ENCODE measurements at regions not wholly inside any gene's neighbourhood (a gene's known extent, or its start where the extent isn't known, plus 50 kb on each side); places are given as distances from the start of the nearest gene placed in this dataset.

DNA sequence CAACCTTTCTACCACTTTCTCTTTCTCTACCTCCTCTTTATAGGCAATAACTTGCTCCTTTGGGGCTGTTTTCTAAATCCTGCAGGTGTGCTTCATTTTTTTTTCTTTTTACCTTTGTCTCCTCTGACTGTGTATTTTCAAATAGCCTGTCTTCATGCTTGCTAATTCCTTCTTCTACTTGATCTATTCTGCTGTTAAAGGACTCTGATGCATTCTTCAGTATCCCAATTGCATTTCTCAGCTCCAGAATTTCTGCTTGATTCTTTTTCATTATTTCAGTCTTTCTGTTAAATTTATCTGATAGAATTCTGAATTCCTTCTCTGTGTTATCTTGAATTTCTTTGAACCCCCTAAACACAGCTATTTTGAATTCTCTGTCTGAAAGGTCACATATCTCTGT lies 67.7 kb upstream of the IL2 start:
- Histone ChIP-seq H2AFZ (ENCODE audit: low read length) (no peak overlapping the region), H3K79me2 (ENCODE audit: insufficient read depth, low read depth, low read length) (no peaks in the 10 kb centered on the region), H3K9me3 (ENCODE audit: low read length) (no peaks in the 10 kb centered on the region), H3K36me3 (ENCODE audit: insufficient read depth, low read length) (no peaks in the 10 kb centered on the region), H4K20me1 (ENCODE audit: insufficient read depth, low read length) (no peaks in the 10 kb centered on the region), H3K4me3 (ENCODE audit: low read depth, low read length, poor library complexity, severe bottlenecking) (no peak overlapping the region), H3K27ac (ENCODE audit: low read depth, low read length, poor library complexity, severe bottlenecking) (no peak overlapping the region), H3K4me1 (ENCODE audit: insufficient read depth, low read length, poor library complexity, severe bottlenecking) (no peaks in the 10 kb centered on the region), H3K9me2 (ENCODE audit: insufficient read depth, low read length) (no peaks in the 10 kb centered on the region), H3K4me2 (ENCODE audit: low read length) (no peak overlapping the region)
- ChIA-PET CTCF (ENCODE audit: unreplicated experiment) (no interaction called here), POLR2A (no interaction called here)
- DNase-seq (ENCODE audit: low spot score): no peak
- intact Hi-C loops (cut with micrococcal nuclease; ENCODE audit: unreplicated experiment): no loop called here
- no TSS peak for BruUV-seq (replicated peaks)
- TF ChIP-seq, protein P1, sequence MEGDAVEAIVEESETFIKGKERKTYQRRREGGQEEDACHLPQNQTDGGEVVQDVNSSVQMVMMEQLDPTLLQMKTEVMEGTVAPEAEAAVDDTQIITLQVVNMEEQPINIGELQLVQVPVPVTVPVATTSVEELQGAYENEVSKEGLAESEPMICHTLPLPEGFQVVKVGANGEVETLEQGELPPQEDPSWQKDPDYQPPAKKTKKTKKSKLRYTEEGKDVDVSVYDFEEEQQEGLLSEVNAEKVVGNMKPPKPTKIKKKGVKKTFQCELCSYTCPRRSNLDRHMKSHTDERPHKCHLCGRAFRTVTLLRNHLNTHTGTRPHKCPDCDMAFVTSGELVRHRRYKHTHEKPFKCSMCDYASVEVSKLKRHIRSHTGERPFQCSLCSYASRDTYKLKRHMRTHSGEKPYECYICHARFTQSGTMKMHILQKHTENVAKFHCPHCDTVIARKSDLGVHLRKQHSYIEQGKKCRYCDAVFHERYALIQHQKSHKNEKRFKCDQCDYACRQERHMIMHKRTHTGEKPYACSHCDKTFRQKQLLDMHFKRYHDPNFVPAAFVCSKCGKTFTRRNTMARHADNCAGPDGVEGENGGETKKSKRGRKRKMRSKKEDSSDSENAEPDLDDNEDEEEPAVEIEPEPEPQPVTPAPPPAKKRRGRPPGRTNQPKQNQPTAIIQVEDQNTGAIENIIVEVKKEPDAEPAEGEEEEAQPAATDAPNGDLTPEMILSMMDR (conservative IDR thresholded peaks at IDR 0.05; ENCODE audit: low read length): no peak
- no peak for TF ChIP-seq EZH2phosphoT487 (IDR thresholded peaks at IDR 0.05; ENCODE audit: borderline replicate concordance, low read depth, low read length)

DNA sequence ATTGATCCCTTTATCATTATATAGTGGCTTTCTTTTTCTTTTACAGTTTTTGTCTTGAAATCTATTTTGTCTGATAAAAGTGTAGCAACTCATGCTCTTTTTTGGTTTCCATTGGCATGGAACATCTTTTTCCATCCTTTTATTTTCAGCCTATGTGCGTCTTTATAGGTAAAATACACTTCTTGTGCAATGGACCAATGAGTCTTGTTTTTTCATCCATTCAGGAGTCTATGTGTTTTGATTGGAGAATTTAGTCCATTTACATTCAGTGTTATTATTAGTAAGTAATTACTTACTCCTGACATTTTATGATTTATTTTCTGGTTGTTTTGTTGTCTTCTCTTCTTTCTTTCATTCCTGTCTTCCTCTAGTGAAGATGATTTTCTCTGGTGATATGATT lies 66.4 kb upstream of the IL2 start:
- POLR2A ChIA-PET: no interaction called here
- TF ChIP-seq, protein P1 (conservative IDR thresholded peaks at IDR 0.05; ENCODE audit: low read length): no peak
- no peak for TF ChIP-seq EZH2phosphoT487 (IDR thresholded peaks at IDR 0.05; ENCODE audit: borderline replicate concordance, low read depth, low read length)
- no peaks in the 10 kb centered on the region for H3K9me3 ChIP-seq (ENCODE audit: low read length)

DNA sequence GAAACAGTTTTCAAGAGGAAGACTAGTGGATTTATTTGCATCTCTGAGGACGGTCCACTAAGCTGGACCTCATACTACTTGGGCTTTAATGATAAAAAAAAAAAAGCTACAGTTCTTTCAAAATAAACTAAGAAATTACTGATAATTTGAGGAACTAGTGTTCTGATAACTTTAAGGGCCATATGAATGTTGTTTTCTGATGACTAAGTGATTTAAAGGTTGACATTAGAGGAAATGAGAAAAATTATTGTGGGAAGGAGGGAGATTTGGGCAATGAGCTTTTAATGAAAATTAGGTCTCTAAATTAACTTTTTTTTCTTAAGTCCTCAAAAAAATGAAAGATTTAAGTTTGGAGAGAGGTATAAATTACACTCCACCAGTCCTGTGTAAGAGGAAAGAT lies 60.8 kb upstream of the IL2 start:
- no peak overlapping the region for H3K4me2 ChIP-seq (ENCODE audit: low read length)
- no peak overlapping the region for H2AFZ ChIP-seq (ENCODE audit: low read length)
- CTCF ChIA-PET (ENCODE audit: unreplicated experiment): no interaction called here
- H3K36me3 ChIP-seq (ENCODE audit: insufficient read depth, low read length): no peaks in the 10 kb centered on the region
- H3K4me3 ChIP-seq (ENCODE audit: low read depth, low read length, poor library complexity, severe bottlenecking): no peak overlapping the region
- no peak for TF ChIP-seq EZH2phosphoT487 (IDR thresholded peaks at IDR 0.05; ENCODE audit: borderline replicate concordance, low read depth, low read length)
- TF ChIP-seq, protein P1 (conservative IDR thresholded peaks at IDR 0.05; ENCODE audit: low read length): no peak
- no TSS peak for BruUV-seq (replicated peaks)
- H3K79me2 ChIP-seq (ENCODE audit: insufficient read depth, low read depth, low read length): no peaks in the 10 kb centered on the region
- no peak overlapping the region for H3K27ac ChIP-seq (ENCODE audit: low read depth, low read length, poor library complexity, severe bottlenecking)
- POLR2A ChIA-PET: interaction anchor here (0.9 to 1.1 kb wide), 2 partner anchors 13 to 17 kb away, joined by 3 read pairs; no protein-coding TSS in a partner anchor
- DNase-seq (ENCODE audit: low spot score): no peak
- no peaks in the 10 kb centered on the region for H4K20me1 ChIP-seq (ENCODE audit: insufficient read depth, low read length)
- intact Hi-C loops (cut with micrococcal nuclease; ENCODE audit: unreplicated experiment): no loop called here
- H3K9me2 ChIP-seq (ENCODE audit: insufficient read depth, low read length): no peaks in the 10 kb centered on the region
- H3K9me3 ChIP-seq (ENCODE audit: low read length): no peaks in the 10 kb centered on the region
- H3K4me1 ChIP-seq (ENCODE audit: insufficient read depth, low read length, poor library complexity, severe bottlenecking): no peaks in the 10 kb centered on the region

More for the DNA sequence above, 66.4 kb upstream of the IL2 start:
- DNase-seq (ENCODE audit: low spot score): no peak
- BruUV-seq (replicated peaks): no TSS peak
- Histone ChIP-seq H2AFZ (ENCODE audit: low read length) (no peak overlapping the region), H3K36me3 (ENCODE audit: insufficient read depth, low read length) (no peaks in the 10 kb centered on the region), H3K79me2 (ENCODE audit: insufficient read depth, low read depth, low read length) (no peaks in the 10 kb centered on the region), H3K4me3 (ENCODE audit: low read depth, low read length, poor library complexity, severe bottlenecking) (no peak overlapping the region), H3K27ac (ENCODE audit: low read depth, low read length, poor library complexity, severe bottlenecking) (no peak overlapping the region), H3K4me2 (ENCODE audit: low read length) (no peak overlapping the region), H4K20me1 (ENCODE audit: insufficient read depth, low read length) (no peaks in the 10 kb centered on the region), H3K9me2 (ENCODE audit: insufficient read depth, low read length) (no peaks in the 10 kb centered on the region), H3K4me1 (ENCODE audit: insufficient read depth, low read length, poor library complexity, severe bottlenecking) (no peaks in the 10 kb centered on the region)
- CTCF ChIA-PET (ENCODE audit: unreplicated experiment): no interaction called here
- intact Hi-C loops (cut with micrococcal nuclease; ENCODE audit: unreplicated experiment): no loop called here

Data from OCI-LY7 (cell line).